ENCODE measurements at regions not wholly inside any gene's neighbourhood (a gene's known extent, or its start where the extent isn't known, plus 50 kb on each side); places are given as distances from the start of the nearest gene placed in this dataset.
"Not testable (repeated sequence)": the region's sequence is repeated elsewhere in the genome, so short reads cannot be mapped to it uniquely, and the experiment has no call there.

GRCh38 chr3:4250064-4250463 is 53.1 kb upstream of the SETMAR start:
- intact Hi-C loops (cut with micrococcal nuclease; ENCODE audit: unreplicated experiment), result no loop called here
- H3K27ac ChIP-seq (ENCODE audit: low read depth, low read length, poor library complexity, severe bottlenecking), result no peak overlapping the region
- ChIA-PET CTCF (no interaction called here), POLR2A (ENCODE audit: low non-redundant PET) (no interaction called here)
- no peaks in the 10 kb centered on the region for H3K9me3 ChIP-seq (ENCODE audit: low read depth, low read length, poor library complexity, severe bottlenecking)
- no peak for TF ChIP-seq CTCF (conservative IDR thresholded peaks at IDR 0.05; ENCODE audit: low read depth, low read length)
- no peak for TF ChIP-seq EZH2 (IDR thresholded peaks at IDR 0.05; ENCODE audit: borderline replicate concordance, low read depth, low read length, poor library complexity, severe bottlenecking)
- no peak overlapping the region for H3K4me3 ChIP-seq (ENCODE audit: low read depth, low read length, poor library complexity, severe bottlenecking)
- DNase-seq (ENCODE audit: low spot score), result no peak
- BruUV-seq (replicated peaks), result no TSS peak
- H3K4me1 ChIP-seq (ENCODE audit: insufficient read depth, low read length, poor library complexity, severe bottlenecking), result no peaks in the 10 kb centered on the region
- no peaks in the 10 kb centered on the region for H3K36me3 ChIP-seq (ENCODE audit: insufficient read depth, low read length, poor library complexity, severe bottlenecking)
- peaks cover 7% of the 10 kb centered on the region for H3K27me3 ChIP-seq (replicated peaks; ENCODE audit: insufficient read depth, low read depth, low read length, poor library complexity)

- no peaks in the 10 kb centered on the region for H3K36me3 ChIP-seq (ENCODE audit: insufficient read depth, low read length, poor library complexity, severe bottlenecking)
- no peak for TF ChIP-seq EZH2 (IDR thresholded peaks at IDR 0.05; ENCODE audit: borderline replicate concordance, low read depth, low read length, poor library complexity, severe bottlenecking)
- TF ChIP-seq CTCF (conservative IDR thresholded peaks at IDR 0.05; ENCODE audit: low read depth, low read length), result no peak
- H3K27me3 ChIP-seq (replicated peaks; ENCODE audit: insufficient read depth, low read depth, low read length, poor library complexity), result peaks cover 7% of the 10 kb centered on the region
- DNase-seq (ENCODE audit: low spot score), result no peak
- no peaks in the 10 kb centered on the region for H3K4me1 ChIP-seq (ENCODE audit: insufficient read depth, low read length, poor library complexity, severe bottlenecking)
- intact Hi-C loops (cut with micrococcal nuclease; ENCODE audit: unreplicated experiment), result no loop called here
- ChIA-PET POLR2A (ENCODE audit: low non-redundant PET) (interaction anchor here (0.7 kb wide), 1 partner anchor 12 kb away, joined by 9 read pairs; no protein-coding TSS in a partner anchor), CTCF (no interaction called here)
- H3K27ac ChIP-seq (ENCODE audit: low read depth, low read length, poor library complexity, severe bottlenecking), result no peak overlapping the region
- H3K9me3 ChIP-seq (ENCODE audit: low read depth, low read length, poor library complexity, severe bottlenecking), result no peaks in the 10 kb centered on the region
- H3K4me3 ChIP-seq (ENCODE audit: low read depth, low read length, poor library complexity, severe bottlenecking), result no peak overlapping the region
- no TSS peak for BruUV-seq (replicated peaks)
These were observed 51.8 kb upstream of the SETMAR start for GRCh38 chr3:4251412-4251811.

GRCh38 chr3:4253072-4253832 is 49.9 kb upstream of the SETMAR start:
- POLR2A ChIA-PET (ENCODE audit: low non-redundant PET); H3K4me3 ChIP-seq (ENCODE audit: low read depth, low read length, poor library complexity, severe bottlenecking); H3K27me3 ChIP-seq (replicated peaks; ENCODE audit: insufficient read depth, low read depth, low read length, poor library complexity); H3K4me1 ChIP-seq (ENCODE audit: insufficient read depth, low read length, poor library complexity, severe bottlenecking); DNase-seq (ENCODE audit: low spot score); BruUV-seq (replicated peaks); H3K27ac ChIP-seq (ENCODE audit: low read depth, low read length, poor library complexity, severe bottlenecking); intact Hi-C loops (cut with micrococcal nuclease; ENCODE audit: unreplicated experiment); H3K36me3 ChIP-seq (ENCODE audit: insufficient read depth, low read length, poor library complexity, severe bottlenecking); CTCF ChIA-PET; H3K9me3 ChIP-seq (ENCODE audit: low read depth, low read length, poor library complexity, severe bottlenecking): not testable (repeated sequence)
